ENCODE measurements at regions not wholly inside any gene's neighbourhood (a gene's known extent, or its start where the extent isn't known, plus 50 kb on each side); places are given as distances from the start of the nearest gene placed in this dataset.

DNA sequence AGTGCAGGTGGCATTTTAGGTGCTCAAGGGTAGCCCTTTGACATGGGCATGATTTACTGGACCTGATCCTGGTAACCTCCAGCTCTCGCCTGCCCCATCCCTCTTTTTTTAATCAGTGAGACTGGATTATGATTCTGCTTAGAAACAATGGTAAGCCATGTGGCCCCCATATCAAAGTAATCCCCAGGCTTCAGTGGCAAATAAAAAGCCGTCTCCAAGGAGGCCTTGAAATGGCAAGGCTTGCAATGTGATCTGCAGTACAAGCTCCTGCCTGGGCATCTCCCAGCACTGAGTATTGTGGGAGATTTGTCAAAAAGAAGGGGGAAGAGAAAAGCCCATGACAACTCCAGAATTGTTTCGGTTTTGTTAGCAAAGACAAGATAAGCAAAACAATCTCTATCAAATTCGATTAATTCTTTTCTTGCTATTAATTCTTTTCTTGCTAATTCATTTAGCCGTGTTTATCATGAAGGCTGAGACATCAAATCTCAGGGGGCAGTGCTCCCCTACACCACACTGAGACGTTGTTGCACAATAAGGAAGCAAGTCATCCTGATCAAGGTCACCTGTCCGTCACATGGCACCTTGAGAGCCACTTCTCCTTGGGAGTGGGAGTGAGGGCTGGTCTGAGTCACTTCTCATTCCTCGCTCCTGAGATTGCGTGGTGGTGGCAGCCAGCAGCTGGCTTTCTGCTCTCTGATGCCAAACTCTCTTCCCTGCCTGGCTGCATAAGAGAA is 312.7 kb upstream of the GATB start:
- TF ChIP-seq, protein P1, sequence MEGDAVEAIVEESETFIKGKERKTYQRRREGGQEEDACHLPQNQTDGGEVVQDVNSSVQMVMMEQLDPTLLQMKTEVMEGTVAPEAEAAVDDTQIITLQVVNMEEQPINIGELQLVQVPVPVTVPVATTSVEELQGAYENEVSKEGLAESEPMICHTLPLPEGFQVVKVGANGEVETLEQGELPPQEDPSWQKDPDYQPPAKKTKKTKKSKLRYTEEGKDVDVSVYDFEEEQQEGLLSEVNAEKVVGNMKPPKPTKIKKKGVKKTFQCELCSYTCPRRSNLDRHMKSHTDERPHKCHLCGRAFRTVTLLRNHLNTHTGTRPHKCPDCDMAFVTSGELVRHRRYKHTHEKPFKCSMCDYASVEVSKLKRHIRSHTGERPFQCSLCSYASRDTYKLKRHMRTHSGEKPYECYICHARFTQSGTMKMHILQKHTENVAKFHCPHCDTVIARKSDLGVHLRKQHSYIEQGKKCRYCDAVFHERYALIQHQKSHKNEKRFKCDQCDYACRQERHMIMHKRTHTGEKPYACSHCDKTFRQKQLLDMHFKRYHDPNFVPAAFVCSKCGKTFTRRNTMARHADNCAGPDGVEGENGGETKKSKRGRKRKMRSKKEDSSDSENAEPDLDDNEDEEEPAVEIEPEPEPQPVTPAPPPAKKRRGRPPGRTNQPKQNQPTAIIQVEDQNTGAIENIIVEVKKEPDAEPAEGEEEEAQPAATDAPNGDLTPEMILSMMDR (conservative IDR thresholded peaks at IDR 0.05 in 1 of 2, IDR thresholded peaks at IDR 0.05 in 1 of 2; ENCODE audit: extremely low read depth in 1 of 2, insufficient read depth in 1 of 2, low read depth in 1 of 2, low read length in 2 of 2) = no peak
- no peak for TF ChIP-seq EZH2 (IDR thresholded peaks at IDR 0.05; ENCODE audit: borderline replicate concordance, low read length)
